Mesenchymal stem cell (in vitro differentiated cells and primary cell): ENCODE measurements at regions not wholly inside any gene's neighbourhood (a gene's known extent, or its start where the extent isn't known, plus 50 kb on each side); places are given as distances from the start of the nearest gene placed in this dataset.

Experiments
- DNase-seq: peaks from one replicate; pipeline ENCODE4 v3.0.0-alpha.2; 2013
- H2AFZ ChIP-seq: one replicate; pipeline ENCODE4 v1.6.1; 2013; ENCODE audit warnings: low read depth, mild to moderate bottlenecking, control low read depth, inconsistent platforms, low read length, moderate library complexity
- H2AK5ac ChIP-seq: 2 replicates; pipeline ENCODE4 v1.6.1; 2013; ENCODE audit warnings: low read length, moderate library complexity, mild to moderate bottlenecking, inconsistent platforms; ENCODE audit not compliant: severe bottlenecking
- H2BK120ac ChIP-seq: one replicate; pipeline ENCODE4 v1.6.1; 2013; ENCODE audit warnings: low read depth, mild to moderate bottlenecking, inconsistent platforms, low read length, moderate library complexity
- H2BK12ac ChIP-seq, 2 experiments: one replicate each; pipeline ENCODE4 v1.6.1; 2013; ENCODE audit warnings: inconsistent platforms in 2 of 2, low read length in 2 of 2, mild to moderate bottlenecking in 2 of 2, moderate library complexity in 2 of 2, control low read depth in 1 of 2
- H2BK15ac ChIP-seq: one replicate; pipeline ENCODE4 v1.6.1; 2013; ENCODE audit warnings: mild to moderate bottlenecking, low read depth, inconsistent platforms; ENCODE audit not compliant: poor library complexity, severe bottlenecking
- H2BK5ac ChIP-seq: 2 replicates; pipeline ENCODE4 v1.6.1; 2013; ENCODE audit warnings: low read depth, mild to moderate bottlenecking, low read length, control low read depth, inconsistent platforms; ENCODE audit not compliant: poor library complexity, severe bottlenecking
- H3K14ac ChIP-seq, 2 experiments: one replicate each; pipeline ENCODE4 v1.6.1; 2013; ENCODE audit warnings: inconsistent platforms in 2 of 2, low read length in 2 of 2, control low read depth in 1 of 2, mild to moderate bottlenecking in 1 of 2, moderate library complexity in 1 of 2
- H3K18ac ChIP-seq, 2 experiments: one replicate each; pipeline ENCODE4 v1.6.1; 2013; ENCODE audit warnings: inconsistent platforms in 2 of 2, low read length in 2 of 2, control low read depth in 1 of 2, low read depth in 1 of 2, mild to moderate bottlenecking in 1 of 2
- H3K23ac ChIP-seq, 2 experiments: one replicate each; pipeline ENCODE4 v1.6.1; 2013; ENCODE audit warnings: inconsistent platforms in 2 of 2, low read length in 2 of 2, mild to moderate bottlenecking in 2 of 2, moderate library complexity in 2 of 2, control low read depth in 1 of 2
- H3K27ac ChIP-seq: 2 replicates; pipeline ENCODE4 v1.5.1; 2013; ENCODE audit warnings: mild to moderate bottlenecking, moderate library complexity, low read length, control low read depth, inconsistent platforms; ENCODE audit not compliant: poor library complexity, severe bottlenecking
- H3K27me3 ChIP-seq, 2 experiments: 2 replicates each; pipeline versions ENCODE4 v1.6.1 to v1.7.0; 2013; ENCODE audit warnings: low read length in 2 of 2, mild to moderate bottlenecking in 2 of 2, moderate library complexity in 2 of 2, control low read depth in 1 of 2, inconsistent platforms in 1 of 2; ENCODE audit not compliant: control insufficient read depth in 1 of 2, insufficient read depth in 1 of 2
- H3K36me3 ChIP-seq, 2 experiments: 2 replicates each; pipeline versions ENCODE4 v1.6.1 to v1.7.0; 2013; ENCODE audit warnings: low read length in 2 of 2, control low read depth in 1 of 2, inconsistent platforms in 1 of 2, low read depth in 1 of 2, mild to moderate bottlenecking in 1 of 2; ENCODE audit not compliant: insufficient read depth in 2 of 2, control insufficient read depth in 1 of 2
- H3K4ac ChIP-seq, 2 experiments: one replicate each; pipeline ENCODE4 v1.6.1; 2013; ENCODE audit warnings: inconsistent platforms in 2 of 2, low read length in 2 of 2, mild to moderate bottlenecking in 2 of 2, moderate library complexity in 2 of 2, control low read depth in 1 of 2, low read depth in 1 of 2
- H3K4me1 ChIP-seq: 2 replicates; pipeline ENCODE4 v1.6.1; 2013; ENCODE audit warnings: low read depth, low read length, control low read depth; ENCODE audit not compliant: control insufficient read depth, insufficient read depth
- H3K4me2 ChIP-seq: 2 replicates; pipeline ENCODE4 v1.6.1; 2013; ENCODE audit warnings: low read length, mild to moderate bottlenecking, inconsistent platforms; ENCODE audit not compliant: poor library complexity, severe bottlenecking
- H3K4me3 ChIP-seq, 2 experiments: 2 replicates each; pipeline versions ENCODE4 v1.5.1 to v1.7.0; 2013; ENCODE audit warnings: low read length in 2 of 2, mild to moderate bottlenecking in 2 of 2, control low read depth in 1 of 2, low read depth in 1 of 2; ENCODE audit not compliant: insufficient read depth in 1 of 2
- H3K79me1 ChIP-seq: replicated peaks from 2 replicates; pipeline ENCODE4 v1.6.1; 2013; ENCODE audit warnings: mild to moderate bottlenecking, control low read depth, low read length, inconsistent platforms; ENCODE audit not compliant: poor library complexity, severe bottlenecking
- H3K9ac ChIP-seq: 2 replicates; pipeline ENCODE4 v1.7.0; 2013; ENCODE audit warnings: mild to moderate bottlenecking, low read length, moderate library complexity
- H3K9me3 ChIP-seq: 2 replicates; pipeline ENCODE4 v1.7.0; 2013; ENCODE audit warnings: mild to moderate bottlenecking, low read length; ENCODE audit not compliant: control insufficient read depth
- H4K8ac ChIP-seq: one replicate; pipeline ENCODE4 v1.6.1; 2013; ENCODE audit warnings: inconsistent platforms, mild to moderate bottlenecking, low read length, moderate library complexity
- H4K91ac ChIP-seq: one replicate; pipeline ENCODE4 v1.6.1; 2013; ENCODE audit warnings: mild to moderate bottlenecking, low read length, inconsistent platforms
- WGBS: methylation state at CpG from one replicate; pipeline ENCODE4 v1.1.7; 2013; ENCODE audit warnings: mixed read lengths; 5-methylcytosine and 5-hydroxymethylcytosine counted together

- Histone ChIP-seq H3K4ac (no peak overlapping the region), H3K4me3 (no peak overlapping the region), H3K27me3 (peaks cover 0 to 12% of the 10 kb centered on the region in 2 experiments), H2AK5ac (no peak overlapping the region), H3K79me1 (no peaks in the 10 kb centered on the region), H2BK15ac (no peak overlapping the region), H4K91ac (no peak overlapping the region), H3K9me3 (peaks cover 22% of the 10 kb centered on the region), H2AFZ (no peak overlapping the region), H3K27ac (no peak overlapping the region), H3K14ac (no peak overlapping the region), H3K4me2 (no peak overlapping the region), H3K23ac (no peak overlapping the region), H3K18ac (no peak overlapping the region), H4K8ac (no peak overlapping the region), H3K36me3 (no peaks in the 10 kb centered on the region), H2BK12ac (no peak overlapping the region), H3K4me1 (no peaks in the 10 kb centered on the region), H2BK120ac (no peak overlapping the region), H2BK5ac (no peak overlapping the region), H3K9ac (no peak overlapping the region)
- WGBS: 82% methylated on average over 6 of the region's 6 CpGs
- no peak for DNase-seq
Measured at GRCh38 chr11:115051938-115052590, 373.7 kb downstream of the NXPE2 start.

GRCh38 chr11:115052601-115053000 is 374.3 kb downstream of the NXPE2 start:
- H3K36me3 ChIP-seq: no peaks in the 10 kb centered on the region
- no peak overlapping the region for H2BK120ac ChIP-seq
- H3K9ac ChIP-seq: no peak overlapping the region
- H3K27me3 ChIP-seq: peaks cover 0 to 9% of the 10 kb centered on the region in 2 experiments
- no peak overlapping the region for H3K4me2 ChIP-seq
- H3K27ac ChIP-seq: no peak overlapping the region
- H3K79me1 ChIP-seq: no peaks in the 10 kb centered on the region
- no peak for DNase-seq
- no peak overlapping the region for H2BK5ac ChIP-seq
- H3K14ac ChIP-seq: no peak overlapping the region
- H3K4me3 ChIP-seq: no peak overlapping the region
- H2AK5ac ChIP-seq: no peak overlapping the region
- no peak overlapping the region for H4K91ac ChIP-seq
- H2AFZ ChIP-seq: no peak overlapping the region
- no peak overlapping the region for H2BK12ac ChIP-seq
- no peak overlapping the region for H3K23ac ChIP-seq
- WGBS: 66% methylated on average over 9 of the region's 9 CpGs
- no peak overlapping the region for H3K18ac ChIP-seq
- H3K9me3 ChIP-seq: peaks cover 28% of the 10 kb centered on the region
- no peak overlapping the region for H4K8ac ChIP-seq
- no peaks in the 10 kb centered on the region for H3K4me1 ChIP-seq
- no peak overlapping the region for H3K4ac ChIP-seq
- no peak overlapping the region for H2BK15ac ChIP-seq

GRCh38 chr11:115054570-115055538 is 376.5 kb downstream of the NXPE2 start:
- DNase-seq: no peak
- H3K79me1 ChIP-seq: no peaks in the 10 kb centered on the region
- peaks cover 0 to 4% of the 10 kb centered on the region in 2 experiments for H3K27me3 ChIP-seq
- H2BK120ac ChIP-seq: no peak overlapping the region
- no peak overlapping the region for H4K91ac ChIP-seq
- H3K9ac ChIP-seq: no peak overlapping the region
- H2BK15ac ChIP-seq: no peak overlapping the region
- no peak overlapping the region for H3K4ac ChIP-seq
- no peak overlapping the region for H3K27ac ChIP-seq
- no peak overlapping the region for H2BK12ac ChIP-seq
- no peak overlapping the region for H2BK5ac ChIP-seq
- H3K36me3 ChIP-seq: no peaks in the 10 kb centered on the region
- H3K4me2 ChIP-seq: no peak overlapping the region
- no peak overlapping the region for H2AK5ac ChIP-seq
- H4K8ac ChIP-seq: no peak overlapping the region
- H3K14ac ChIP-seq: no peak overlapping the region
- peaks cover 35% of the 10 kb centered on the region for H3K9me3 ChIP-seq
- no peak overlapping the region for H3K18ac ChIP-seq
- no peak overlapping the region for H3K4me3 ChIP-seq
- WGBS: 80% methylated on average over 12 of the region's 13 CpGs
- no peak overlapping the region for H2AFZ ChIP-seq
- H3K4me1 ChIP-seq: no peaks in the 10 kb centered on the region
- H3K23ac ChIP-seq: no peak overlapping the region

GRCh38 chr11:115056514-115056913 is 378.2 kb downstream of the NXPE2 start:
- Histone ChIP-seq H4K91ac (no peak overlapping the region), H3K4me1 (no peaks in the 10 kb centered on the region)

More at GRCh38 chr11:115056514-115056913, 378.2 kb downstream of the NXPE2 start:
- Histone ChIP-seq H2AFZ (no peak overlapping the region), H3K4me3 (no peak overlapping the region), H3K18ac (no peak overlapping the region), H3K9ac (no peak overlapping the region), H3K27me3 (no peaks in the 10 kb centered on the region), H3K4me2 (no peak overlapping the region), H2BK15ac (no peak overlapping the region), H2BK120ac (no peak overlapping the region), H2AK5ac (no peak overlapping the region), H3K4ac (no peak overlapping the region), H3K14ac (no peak overlapping the region), H3K79me1 (no peaks in the 10 kb centered on the region), H2BK5ac (no peak overlapping the region), H3K23ac (no peak overlapping the region), H4K8ac (no peak overlapping the region), H3K36me3 (no peaks in the 10 kb centered on the region), H2BK12ac (no peak overlapping the region), H3K27ac (no peak overlapping the region), H3K9me3 (peaks cover 35% of the 10 kb centered on the region)
- DNase-seq: no peak
